BLaER1 treated with 17β-estradiol and CSF1 and Interleukin-3, amounts not matched to agents 10 nM and 100 nM (cell line): ENCODE measurements at regions not wholly inside any gene's neighbourhood (a gene's known extent, or its start where the extent isn't known, plus 50 kb on each side); places are given as distances from the start of the nearest gene placed in this dataset.
"Not testable (repeated sequence)": the region's sequence is repeated elsewhere in the genome, so short reads cannot be mapped to it uniquely, and the experiment has no call there.

Source experiments
- H3K27ac ChIP-seq, 11 experiments: shearing (Covaris generic); formaldehyde crosslinking; 2 replicates each; pipeline ENCODE4 v1.8.1; 2022
- H3K27me3 ChIP-seq, 11 experiments: shearing (Covaris generic); formaldehyde crosslinking; 2 replicates each; pipeline ENCODE4 v1.8.1; 2022
- H3K36me3 ChIP-seq, 11 experiments: shearing (Covaris generic); formaldehyde crosslinking; 2 replicates each; pipeline ENCODE4 v1.8.1; 2022
- H3K4me1 ChIP-seq, 10 experiments: shearing (Covaris generic); formaldehyde crosslinking; 2 replicates each; pipeline ENCODE4 v1.8.1; 2022
- H3K4me2 ChIP-seq, 11 experiments: shearing (Covaris generic); formaldehyde crosslinking; 2 replicates each; pipeline ENCODE4 v1.8.1; 2022
- H3K4me3 ChIP-seq, 10 experiments: shearing (Covaris generic); formaldehyde crosslinking; 2 replicates each; pipeline ENCODE4 v1.8.1; 2022
- H3K9ac ChIP-seq, 11 experiments: shearing (Covaris generic); formaldehyde crosslinking; 2 replicates each; pipeline ENCODE4 v1.8.1; 2022
- H3K9me3 ChIP-seq, 11 experiments: shearing (Covaris generic); formaldehyde crosslinking; replicated peaks in 1 of 11; 2 replicates each; pipeline ENCODE4 v1.8.1; 2022
- H4K20me1 ChIP-seq, 11 experiments: shearing (Covaris generic); formaldehyde crosslinking; 2 replicates each; pipeline ENCODE4 v1.8.1; 2022
- Cebpa-rat ChIP-seq, 11 experiments: shearing (Covaris generic); IDR thresholded peaks; 2 replicates each; pipeline ENCODE4 v1.8.1; 2022

DNA sequence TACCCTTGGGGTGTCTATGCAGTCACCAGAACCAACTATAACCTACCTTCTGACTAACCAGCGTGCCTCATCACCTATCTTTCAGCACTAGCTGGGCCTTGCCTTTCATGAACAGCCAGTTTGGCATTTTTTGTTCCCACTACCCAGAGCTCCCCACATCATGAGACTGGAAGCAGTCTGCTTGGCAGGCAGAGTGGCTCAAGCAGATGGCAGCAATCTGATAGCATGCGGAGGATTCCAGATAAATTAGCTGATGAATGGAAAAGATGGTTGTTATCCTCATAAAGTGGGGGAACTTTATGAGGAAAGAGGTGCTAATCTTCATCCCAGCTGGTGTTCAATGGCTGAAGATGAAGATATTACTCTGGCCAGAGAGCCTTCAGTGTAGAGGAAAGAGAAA lies 243.2 kb upstream of the EDA2R start:
- Histone ChIP-seq H3K36me3 (no peaks in the 10 kb centered on the region), H4K20me1 (no peaks in the 10 kb centered on the region), H3K4me1 (no peaks in the 10 kb centered on the region), H3K4me2 (no peak overlapping the region), H3K27me3 (peaks cover 0 to 42% (median 21%) of the 10 kb centered on the region in 11 experiments; a peak in 13 of 22 replicates), H3K4me3 (no peak overlapping the region), H3K27ac (no peak overlapping the region), H3K9me3 (no peaks in the 10 kb centered on the region), H3K9ac (no peak overlapping the region)
- TF ChIP-seq Cebpa-rat (IDR thresholded peaks at IDR 0.05), result no peak

- Histone ChIP-seq H3K9me3 (peaks cover 0 to 7% (median 0%) of the 10 kb centered on the region in 11 experiments; a peak in 1 of 22 replicates), H3K36me3 (no peaks in the 10 kb centered on the region), H3K27me3 (peaks cover 0 to 55% (median 18%) of the 10 kb centered on the region in 11 experiments; a peak in 13 of 22 replicates), H3K4me2 (no peak overlapping the region), H4K20me1 (no peaks in the 10 kb centered on the region), H3K27ac (no peak overlapping the region), H3K4me1 (no peaks in the 10 kb centered on the region), H3K9ac (no peak overlapping the region), H3K4me3 (no peak overlapping the region)
- no peak for TF ChIP-seq Cebpa-rat (IDR thresholded peaks at IDR 0.05)
Observed at GRCh38 chrX:66876776-66877175, 237.9 kb upstream of the EDA2R start.

GRCh38 chrX:66872771-66873170 lies 233.9 kb upstream of the EDA2R start:
- Histone ChIP-seq H3K27ac (no peak overlapping the region), H3K27me3 (peaks cover 0 to 42% (median 21%) of the 10 kb centered on the region in 11 experiments; a peak in 15 of 22 replicates), H3K4me1 (no peaks in the 10 kb centered on the region), H3K4me2 (no peak overlapping the region), H4K20me1 (no peaks in the 10 kb centered on the region), H3K9me3 (peaks cover 0 to 7% (median 0%) of the 10 kb centered on the region in 11 experiments; a peak in 1 of 22 replicates), H3K9ac (no peak overlapping the region), H3K36me3 (no peaks in the 10 kb centered on the region), H3K4me3 (no peak overlapping the region)
- no peak for TF ChIP-seq Cebpa-rat (IDR thresholded peaks at IDR 0.05)

DNA sequence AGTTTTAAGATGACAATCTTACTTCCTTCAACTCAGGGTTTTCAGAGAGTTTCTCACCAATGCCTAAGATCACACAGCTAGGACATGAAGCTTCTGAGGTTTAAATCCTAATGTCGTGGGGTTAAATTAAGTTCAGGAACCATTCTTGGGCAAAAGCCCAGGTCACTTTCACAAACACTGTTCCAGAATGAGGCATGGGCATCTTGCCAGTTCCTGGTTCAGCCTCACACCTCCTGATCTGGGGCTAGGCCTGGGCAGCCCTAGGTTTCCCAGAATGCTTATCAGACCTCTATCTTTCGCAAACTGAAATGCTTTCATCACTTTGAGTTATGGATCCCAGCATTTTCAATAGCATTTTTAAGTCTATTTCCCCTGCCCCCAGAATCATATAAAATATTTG lies 224.8 kb upstream of the EDA2R start:
- no peak overlapping the region for H3K27ac ChIP-seq
- no peak overlapping the region for H3K9ac ChIP-seq
- H3K36me3 ChIP-seq, result no peaks in the 10 kb centered on the region
- TF ChIP-seq Cebpa-rat (IDR thresholded peaks at IDR 0.05), result no peak
- H4K20me1 ChIP-seq, result no peaks in the 10 kb centered on the region
- no peak overlapping the region for H3K4me2 ChIP-seq
- H3K4me3 ChIP-seq, result no peak overlapping the region
- H3K27me3 ChIP-seq, result peaks cover 6 to 70% (median 50%) of the 10 kb centered on the region in 11 experiments; a peak in 16 of 22 replicates
- H3K9me3 ChIP-seq, result peaks cover 0 to 24% (median 5%) of the 10 kb centered on the region in 11 experiments; a peak in 7 of 22 replicates
- no peaks in the 10 kb centered on the region for H3K4me1 ChIP-seq

- H3K4me3 ChIP-seq, result no peak overlapping the region
- no peak overlapping the region for H3K9ac ChIP-seq
- peaks cover 19 to 64% (median 55%) of the 10 kb centered on the region in 11 experiments; a peak in 20 of 22 replicates for H3K27me3 ChIP-seq
- H3K27ac ChIP-seq, result no peak overlapping the region
- no peaks in the 10 kb centered on the region for H4K20me1 ChIP-seq
- TF ChIP-seq Cebpa-rat (IDR thresholded peaks at IDR 0.05), result no peak
- no peak overlapping the region for H3K4me2 ChIP-seq
- no peaks in the 10 kb centered on the region for H3K4me1 ChIP-seq
- H3K9me3 ChIP-seq, result peaks cover 29 to 66% (median 44%) of the 10 kb centered on the region in 11 experiments; a peak in 21 of 22 replicates
- no peaks in the 10 kb centered on the region for H3K36me3 ChIP-seq
Observed at GRCh38 chrX:66833426-66833825, 194.5 kb upstream of the EDA2R start.

- H3K27ac ChIP-seq, result no peak overlapping the region
- H3K9ac ChIP-seq, result no peak overlapping the region
- no peak for TF ChIP-seq Cebpa-rat (IDR thresholded peaks at IDR 0.05)
- H3K36me3 ChIP-seq, result no peaks in the 10 kb centered on the region
- H3K4me3 ChIP-seq, result no peak overlapping the region
- H3K4me1 ChIP-seq, result no peaks in the 10 kb centered on the region
- H3K9me3 ChIP-seq, result peaks cover 14 to 25% (median 22%) of the 10 kb centered on the region in 11 experiments; a peak in 21 of 22 replicates
- H4K20me1 ChIP-seq, result no peaks in the 10 kb centered on the region
- peaks cover 5 to 74% (median 49%) of the 10 kb centered on the region in 11 experiments for H3K27me3 ChIP-seq
- no peak overlapping the region for H3K4me2 ChIP-seq
Observed at GRCh38 chrX:66815227-66815626, 176.3 kb upstream of the EDA2R start.

GRCh38 chrX:66794514-66794913 lies 155.6 kb upstream of the EDA2R start:
- not testable (repeated sequence) for H3K4me3 ChIP-seq, H4K20me1 ChIP-seq, H3K4me1 ChIP-seq, H3K27ac ChIP-seq, H3K4me2 ChIP-seq, H3K36me3 ChIP-seq, H3K9ac ChIP-seq
- Histone ChIP-seq H3K27me3 (peaks cover 3 to 64% (median 36%) of the 10 kb centered on the region in 11 experiments; a peak in 20 of 22 replicates), H3K9me3 (peaks cover 8 to 27% (median 12%) of the 10 kb centered on the region in 11 experiments; a peak in 14 of 22 replicates)

DNA sequence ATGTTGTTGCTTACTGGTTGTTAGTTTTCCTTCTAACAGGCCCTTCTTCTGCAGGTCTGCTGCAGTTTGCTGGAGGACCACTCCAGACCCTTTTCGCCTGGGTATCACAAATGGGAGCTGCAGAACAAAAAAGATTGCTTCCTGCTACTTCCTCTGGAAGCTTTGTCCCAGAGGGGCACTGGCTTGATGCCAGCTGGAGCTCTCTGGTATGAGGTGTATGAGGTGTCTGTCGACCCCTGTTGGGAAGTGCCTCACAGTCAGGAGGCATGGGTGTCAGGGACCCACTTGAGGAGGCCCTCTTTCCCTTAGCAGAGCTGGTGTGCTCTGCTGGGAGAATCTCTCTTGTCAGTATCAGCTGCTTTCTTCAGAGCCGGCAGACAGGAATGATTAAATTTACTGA lies 127.4 kb upstream of the EDA2R start:
- Histone ChIP-seq H4K20me1 (no peaks in the 10 kb centered on the region), H3K4me1 (no peaks in the 10 kb centered on the region), H3K27ac (no peak overlapping the region), H3K36me3 (no peaks in the 10 kb centered on the region), H3K9ac (no peak overlapping the region), H3K9me3 (peaks cover 0 to 7% (median 0%) of the 10 kb centered on the region in 11 experiments; a peak in 1 of 22 replicates), H3K4me3 (no peak overlapping the region), H3K4me2 (no peak overlapping the region), H3K27me3 (peaks cover 6 to 90% (median 62%) of the 10 kb centered on the region in 11 experiments; a peak in 19 of 22 replicates)
- TF ChIP-seq Cebpa-rat (IDR thresholded peaks at IDR 0.05), result no peak

DNA sequence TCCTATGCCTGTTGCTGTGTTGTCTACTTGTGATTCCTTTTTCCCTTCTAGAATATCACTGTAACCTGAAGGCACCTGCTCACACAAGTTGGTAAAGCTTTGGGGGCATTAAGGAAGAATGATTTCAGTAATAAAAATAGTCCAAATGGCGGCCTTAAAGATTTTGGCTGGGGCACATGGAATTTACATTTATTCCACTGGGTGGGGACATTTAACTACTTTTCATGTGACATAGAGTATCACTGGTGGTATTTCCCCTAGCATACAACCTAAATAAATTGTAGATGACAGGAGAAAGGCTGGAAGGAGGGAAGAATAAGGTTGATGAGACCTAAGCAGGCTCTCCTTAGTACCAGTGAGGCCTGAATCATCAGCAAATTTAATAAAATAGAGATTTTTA lies 121.8 kb upstream of the EDA2R start:
- H3K36me3 ChIP-seq, result no peaks in the 10 kb centered on the region
- no peak overlapping the region for H3K4me2 ChIP-seq
- H4K20me1 ChIP-seq, result no peaks in the 10 kb centered on the region
- no peak for TF ChIP-seq Cebpa-rat (IDR thresholded peaks at IDR 0.05)
- H3K9ac ChIP-seq, result no peak overlapping the region
- H3K9me3 ChIP-seq, result peaks cover 0 to 7% (median 0%) of the 10 kb centered on the region in 11 experiments; a peak in 1 of 22 replicates
- H3K27me3 ChIP-seq, result peaks cover 5 to 69% (median 40%) of the 10 kb centered on the region in 11 experiments; a peak in 17 of 22 replicates
- H3K4me3 ChIP-seq, result no peak overlapping the region
- H3K4me1 ChIP-seq, result no peaks in the 10 kb centered on the region
- no peak overlapping the region for H3K27ac ChIP-seq

DNA sequence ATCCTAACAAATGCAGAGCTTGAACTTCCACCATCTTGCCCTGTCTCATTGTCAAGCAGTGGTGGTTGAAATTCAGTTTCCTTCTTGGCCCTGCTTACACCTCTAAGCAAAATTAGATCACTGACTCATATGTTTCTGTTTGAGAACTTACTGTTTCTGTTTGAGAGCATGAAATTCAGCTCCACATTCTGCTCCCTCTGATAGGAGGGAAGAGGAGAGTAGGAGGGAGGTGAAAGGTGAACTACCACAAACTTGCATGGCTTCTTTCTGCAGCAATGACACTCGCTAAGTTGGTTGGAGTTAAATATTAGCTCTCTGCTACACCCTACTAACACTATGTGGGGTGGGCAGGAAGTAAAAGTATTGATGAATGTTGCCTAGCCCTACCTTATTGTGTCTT lies 117.8 kb upstream of the EDA2R start:
- Histone ChIP-seq H3K4me3 (no peak overlapping the region), H3K27me3 (peaks cover 8 to 61% (median 29%) of the 10 kb centered on the region in 11 experiments; a peak in 20 of 22 replicates), H3K4me1 (no peaks in the 10 kb centered on the region), H3K36me3 (no peaks in the 10 kb centered on the region), H3K27ac (no peak overlapping the region), H3K9ac (no peak overlapping the region), H3K4me2 (no peak overlapping the region), H3K9me3 (peaks cover 0 to 15% (median 0%) of the 10 kb centered on the region in 11 experiments; a peak in 1 of 22 replicates), H4K20me1 (no peaks in the 10 kb centered on the region)
- no peak for TF ChIP-seq Cebpa-rat (IDR thresholded peaks at IDR 0.05)
